SH-SY5Y (cell line): ENCODE measurements at regions not wholly inside any gene's neighbourhood (a gene's known extent, or its start where the extent isn't known, plus 50 kb on each side); places are given as distances from the start of the nearest gene placed in this dataset.

Source experiments
- GATA2 ChIP-seq: IDR thresholded peaks from 2 replicates; pipeline ENCODE4 v1.6.1; 2011; ENCODE audit warnings: mild to moderate bottlenecking, low read depth, low read length
- GATA3 ChIP-seq: IDR thresholded peaks from 2 replicates; pipeline ENCODE4 v1.6.1; 2011; ENCODE audit warnings: low read depth, mild to moderate bottlenecking, low read length, moderate library complexity

DNA sequence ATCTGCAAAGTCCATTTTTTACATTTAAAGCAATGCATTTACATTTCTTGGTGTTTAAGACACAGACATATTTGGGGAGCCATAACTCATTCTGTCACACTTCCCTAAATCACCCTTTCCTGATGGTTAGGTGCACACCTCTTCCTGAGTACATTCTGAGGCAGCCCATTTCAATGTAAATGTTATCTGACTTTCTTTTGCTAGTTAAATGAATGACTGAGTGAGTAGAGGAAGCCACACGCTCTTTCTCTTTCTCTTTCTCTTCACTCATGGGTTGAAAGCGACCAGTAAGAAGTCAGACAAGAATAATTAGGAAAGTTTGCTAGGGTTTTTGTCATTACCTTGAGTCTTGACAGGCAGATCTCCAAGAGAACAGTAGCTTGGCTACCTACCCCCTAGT is 143.1 kb downstream of the S1PR1 start:
- TF ChIP-seq GATA3 (no peak), GATA2 (no peak)
